ENCODE measurements at regions not wholly inside any gene's neighbourhood (a gene's known extent, or its start where the extent isn't known, plus 50 kb on each side); places are given as distances from the start of the nearest gene placed in this dataset.

DNA sequence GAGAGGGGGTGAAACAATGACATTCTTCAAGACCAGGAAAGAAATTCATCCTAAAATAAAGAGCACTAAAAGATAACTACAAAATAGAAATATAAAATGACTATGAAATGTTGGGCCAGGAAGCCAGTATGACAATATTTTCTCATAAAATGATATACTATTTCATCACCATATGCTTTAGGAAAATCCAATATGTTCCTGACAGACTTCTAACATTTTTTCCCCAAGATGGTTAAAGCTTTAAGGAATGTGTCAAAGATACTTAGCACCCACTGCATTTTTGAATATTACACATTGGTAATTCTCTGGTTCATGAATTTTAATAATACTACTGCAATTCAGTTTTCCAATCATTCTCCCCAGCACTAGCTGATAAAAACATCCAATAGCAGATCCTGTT is 87.7 kb upstream of the PLEKHG7 start:
- intact Hi-C loops (cut with micrococcal nuclease) = no loop called here

DNA sequence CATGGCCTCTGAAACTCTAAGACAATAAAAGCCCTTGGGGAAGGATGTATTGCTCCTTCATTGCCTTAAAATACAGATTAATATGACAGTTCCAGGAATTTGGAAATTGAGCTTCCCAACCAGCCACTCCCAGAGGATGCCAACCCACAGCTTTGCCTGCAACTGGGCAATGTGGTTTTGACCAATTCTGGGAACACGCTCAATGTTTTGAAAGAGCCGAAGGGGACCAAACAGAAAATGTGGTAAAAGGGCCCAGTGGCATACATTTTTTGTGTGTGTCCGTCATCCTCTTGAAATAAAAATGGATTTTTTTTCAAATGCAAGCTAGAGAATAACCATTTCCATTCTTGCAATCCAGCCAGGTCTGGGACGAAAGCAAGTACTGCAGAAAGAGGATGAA is 88.3 kb upstream of the PLEKHG7 start:
- intact Hi-C loops (cut with micrococcal nuclease) = no loop called here

DNA sequence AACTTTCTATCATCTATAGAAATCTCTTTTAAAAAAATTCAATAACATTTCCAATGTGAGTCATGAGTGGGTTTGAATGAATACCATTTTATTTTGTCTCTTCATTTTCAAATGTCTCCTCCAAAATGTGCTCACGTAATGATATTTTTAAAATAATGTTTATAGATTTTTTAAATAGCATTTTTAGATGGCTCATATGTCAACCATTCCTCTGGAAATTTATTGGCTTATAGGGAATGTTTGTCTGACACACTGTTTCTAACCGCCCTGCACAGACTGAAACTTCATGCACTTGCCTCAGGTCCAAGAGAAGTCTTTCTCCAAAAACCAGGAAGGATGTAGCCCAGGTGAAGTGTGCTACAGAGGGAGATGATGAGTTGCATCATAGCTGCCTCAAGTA is 88.8 kb upstream of the PLEKHG7 start:
- intact Hi-C loops (cut with micrococcal nuclease) = no loop called here

DNA sequence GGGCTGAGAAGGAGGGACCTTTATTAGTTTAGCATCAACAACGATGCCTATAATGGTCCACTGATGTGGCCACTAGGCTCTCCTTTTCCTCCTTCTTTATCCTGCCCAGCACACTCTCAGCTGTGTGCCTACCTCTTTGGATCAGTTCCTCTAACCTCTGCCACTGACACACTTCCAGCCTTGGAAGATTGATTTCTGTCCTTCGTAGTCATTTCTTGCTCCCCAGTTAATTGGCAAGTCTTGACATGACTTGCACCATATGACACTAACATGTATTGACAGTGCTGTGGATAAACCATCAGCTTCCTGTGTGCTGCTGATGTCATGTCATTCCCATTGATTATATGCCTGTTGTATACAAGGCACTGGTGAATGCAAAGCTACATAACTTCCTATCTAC is 90.2 kb upstream of the PLEKHG7 start:
- intact Hi-C loops (cut with micrococcal nuclease) = no loop called here

- intact Hi-C loops (cut with micrococcal nuclease) = loop anchor here (1.0 to 5.0 kb wide), 2 partner anchors 36 to 1226 kb away; no protein-coding TSS in a partner anchor
Measured at GRCh38 chr12:92608151-92609091, 94.4 kb upstream of the PLEKHG7 start.

GRCh38 chr12:92606956-92607355 is 95.8 kb upstream of the PLEKHG7 start:
- intact Hi-C loops (cut with micrococcal nuclease) = loop anchor here (5.0 kb wide), 1 partner anchor 35 kb away; no protein-coding TSS in a partner anchor

GRCh38 chr12:92605621-92606170 is 97.1 kb upstream of the PLEKHG7 start:
- intact Hi-C loops (cut with micrococcal nuclease) = loop anchor here (5.0 kb wide), 1 partner anchor 33 kb away; no protein-coding TSS in a partner anchor

DNA sequence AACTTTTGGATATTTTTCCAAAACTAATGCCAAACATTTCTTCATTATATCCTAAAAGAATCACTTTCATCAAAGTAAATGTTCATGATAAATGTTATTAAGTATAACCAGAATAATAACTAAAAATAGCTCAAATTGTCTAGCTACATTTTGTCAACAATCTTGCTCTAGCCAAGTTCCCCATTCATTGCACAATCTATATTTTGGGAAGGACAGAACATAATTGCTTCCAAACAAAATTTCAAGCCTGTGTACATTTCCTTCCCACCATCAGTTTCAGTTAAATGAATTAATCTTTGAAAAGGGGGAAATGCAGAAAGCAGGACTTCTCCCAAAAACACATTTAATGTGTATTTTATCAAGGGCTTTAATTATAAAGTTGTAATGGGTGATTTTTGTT is 98.0 kb upstream of the PLEKHG7 start:
- intact Hi-C loops (cut with micrococcal nuclease) = loop anchor here (1.0 to 5.0 kb wide), 2 partner anchors 10 to 32 kb away; no protein-coding TSS in a partner anchor

DNA sequence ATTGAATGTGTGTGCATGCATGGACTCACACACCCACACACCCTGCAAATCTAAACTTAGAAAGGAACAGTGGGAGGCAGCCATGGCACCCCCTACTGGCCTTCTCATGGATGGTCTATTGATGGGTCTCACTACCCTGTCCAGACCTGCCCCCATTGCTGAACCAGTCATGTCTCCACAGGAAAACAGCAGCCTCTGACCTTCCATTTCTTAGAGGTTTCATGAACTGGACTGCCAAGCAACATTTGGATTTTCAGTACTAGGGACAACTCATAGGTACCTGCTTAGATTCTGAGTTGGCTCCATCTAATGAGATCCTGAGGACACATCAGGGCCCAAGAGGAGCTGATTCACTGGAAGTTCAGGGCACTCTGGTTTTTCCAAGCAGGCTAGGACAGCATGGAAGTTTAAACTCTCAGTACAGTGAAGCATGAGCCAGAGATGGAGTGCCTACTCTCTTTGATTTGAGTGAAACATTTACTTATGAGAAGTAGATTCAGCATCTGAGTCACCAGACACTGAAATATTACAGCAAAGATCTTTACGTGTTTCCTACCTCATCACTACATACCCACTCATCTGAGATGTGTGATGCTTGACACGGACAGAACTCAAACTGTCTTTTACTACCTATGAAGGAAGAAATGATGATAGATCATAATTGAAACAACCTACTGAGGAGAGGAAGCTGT is 98.9 kb upstream of the PLEKHG7 start:
- intact Hi-C loops (cut with micrococcal nuclease) = loop anchor here (1.0 kb wide), 1 partner anchor 10 kb away; no protein-coding TSS in a partner anchor

DNA sequence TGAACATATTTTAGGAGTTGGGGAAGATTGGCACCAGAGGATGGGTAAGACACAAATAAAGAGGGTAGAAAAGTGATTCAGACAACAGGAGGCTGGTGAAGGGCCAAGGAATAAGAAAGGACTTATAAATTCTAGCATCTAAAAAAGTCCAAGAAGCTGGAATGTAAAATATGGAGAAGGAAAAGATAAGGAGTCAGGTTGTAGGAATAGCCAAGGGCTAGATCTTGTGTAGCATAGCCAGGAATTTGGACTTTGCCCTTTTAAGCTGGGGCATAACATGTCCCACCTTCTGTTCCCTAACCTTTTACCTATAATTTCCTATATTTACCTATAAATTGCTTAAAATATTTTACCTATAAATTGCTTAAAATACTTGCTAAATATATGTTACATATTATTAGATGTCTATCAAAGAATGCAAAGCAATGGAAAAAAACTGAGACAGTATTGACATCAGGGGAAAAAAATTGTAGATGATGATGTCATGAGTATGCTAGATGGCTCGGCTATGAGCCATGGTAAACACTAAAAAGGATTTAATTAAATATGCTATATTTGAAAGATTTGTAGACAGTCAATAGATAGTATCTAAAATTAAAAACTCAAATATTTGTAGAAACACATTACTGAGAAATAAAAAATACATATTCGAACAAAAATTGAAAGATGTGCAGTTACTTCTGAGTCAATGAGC is 99.7 kb upstream of the PLEKHG7 start:
- intact Hi-C loops (cut with micrococcal nuclease) = no loop called here

GRCh38 chr12:92602476-92602875 is 100.3 kb upstream of the PLEKHG7 start:
- intact Hi-C loops (cut with micrococcal nuclease) = no loop called here

- intact Hi-C loops (cut with micrococcal nuclease) = no loop called here
Measured at GRCh38 chr12:92601680-92602079, 101.1 kb upstream of the PLEKHG7 start.

- intact Hi-C loops (cut with micrococcal nuclease) = no loop called here
Measured at GRCh38 chr12:92601176-92601575, 101.6 kb upstream of the PLEKHG7 start.

GRCh38 chr12:92600052-92600451 is 102.7 kb upstream of the PLEKHG7 start:
- intact Hi-C loops (cut with micrococcal nuclease) = no loop called here

DNA sequence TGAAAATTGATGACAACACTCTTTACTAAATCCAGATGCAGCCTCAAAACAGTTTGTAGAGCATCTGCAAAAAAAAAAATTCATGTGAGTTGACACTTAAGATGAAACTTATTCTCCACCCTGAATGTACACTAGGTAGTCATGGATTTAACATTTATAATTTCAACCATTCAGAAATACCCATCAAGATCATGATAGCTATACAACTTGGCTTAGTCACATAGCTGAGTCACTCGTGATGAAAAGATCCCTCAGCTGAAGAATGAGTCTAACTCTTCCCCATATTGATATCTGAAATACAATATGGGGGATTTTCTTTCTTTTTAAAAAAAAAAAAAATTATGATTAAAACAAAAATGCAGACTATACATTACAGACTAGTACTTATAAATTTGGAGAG is 104.8 kb upstream of the PLEKHG7 start:
- intact Hi-C loops (cut with micrococcal nuclease) = loop anchor here (10.0 kb wide), 3 partner anchors 647 to 817 kb away; partner anchors contain the start of gene NUDT4

DNA sequence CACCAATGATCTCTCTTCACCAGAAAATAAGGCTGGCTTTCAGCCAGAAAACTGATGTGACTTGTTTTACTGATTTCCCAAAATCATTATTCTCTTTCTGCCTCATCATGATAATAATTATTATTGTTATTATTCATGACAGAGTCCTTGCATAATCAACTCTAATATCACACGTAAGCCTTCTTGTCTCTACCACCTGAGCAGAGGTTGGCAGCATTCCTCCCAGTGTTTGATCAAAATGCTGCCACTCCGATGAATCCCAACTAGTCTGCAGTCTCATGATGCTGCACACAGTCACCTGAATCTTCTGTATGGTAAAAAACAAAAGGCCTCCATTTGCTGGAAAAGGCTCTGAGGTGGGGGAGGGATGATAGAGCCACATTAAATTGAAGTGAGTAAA is 105.7 kb upstream of the PLEKHG7 start:
- intact Hi-C loops (cut with micrococcal nuclease) = loop anchor here (10.0 kb wide), 3 partner anchors 648 to 818 kb away; partner anchors contain the start of gene NUDT4

- intact Hi-C loops (cut with micrococcal nuclease) = loop anchor here (10.0 kb wide), 3 partner anchors 648 to 818 kb away; partner anchors contain the start of gene NUDT4
Measured at GRCh38 chr12:92596383-92596782, 106.4 kb upstream of the PLEKHG7 start.

DNA sequence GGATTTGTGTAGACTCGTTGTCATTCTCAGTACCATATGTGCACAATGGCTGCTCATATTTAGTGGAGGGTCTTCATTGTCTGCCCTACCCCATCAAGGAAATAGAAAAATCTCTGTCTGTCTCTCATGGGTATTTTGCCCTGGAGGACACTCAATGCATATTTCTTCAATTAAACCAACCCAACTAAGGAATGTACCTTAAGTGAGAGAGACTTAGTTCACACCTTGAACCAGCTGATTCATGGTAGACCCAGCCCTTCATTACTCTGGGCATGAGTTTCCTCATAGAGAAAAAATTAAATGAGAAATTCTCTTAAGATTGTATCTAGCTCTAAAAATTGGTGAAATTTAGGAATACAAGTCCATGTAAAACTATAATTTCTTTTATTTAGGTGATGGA is 107.1 kb upstream of the PLEKHG7 start:
- intact Hi-C loops (cut with micrococcal nuclease) = loop anchor here (10.0 kb wide), 3 partner anchors 649 to 819 kb away; partner anchors contain the start of gene NUDT4

- intact Hi-C loops (cut with micrococcal nuclease) = loop anchor here (1.0 to 10.0 kb wide), 16 partner anchors 10 to 821 kb away; partner anchors contain the start of gene NUDT4
Measured at GRCh38 chr12:92593734-92594402, 108.9 kb upstream of the PLEKHG7 start.

GRCh38 chr12:92585115-92585727 is 117.6 kb upstream of the PLEKHG7 start:
- intact Hi-C loops (cut with micrococcal nuclease) = no loop called here
